Lung (tissue), 11 donors: ENCODE measurements at regions not wholly inside any gene's neighbourhood (a gene's known extent, or its start where the extent isn't known, plus 50 kb on each side); places are given as distances from the start of the nearest gene placed in this dataset.

ENCODE experiments used
- ATAC-seq: fragments of 200-7000 bp; cut with Tn5 transposase; one replicate; pipeline ENCODE4 v1.9.1; 2020; ENCODE audit warnings: moderate number of reproducible peaks; ENCODE audit not compliant: insufficient read depth, low FRiP score
- DNase-seq, 3 donors: peaks; one replicate each; pipeline ENCODE4 v3.0.0-alpha.2; 2013 to 2017
- H3K27ac ChIP-seq, 2 donors: one replicate each; pipeline ENCODE4 v1.5.1; 2013; ENCODE audit warnings: mild to moderate bottlenecking in 2 of 2, moderate library complexity in 2 of 2, control low read depth in 1 of 2, inconsistent platforms in 1 of 2, low read depth in 1 of 2, low read length in 1 of 2
- H3K27me3 ChIP-seq, 3 donors: one replicate each; pipeline ENCODE4 v1.5.1; 2013; ENCODE audit warnings: low read length in 2 of 3; ENCODE audit not compliant: control insufficient read depth in 3 of 3, insufficient read depth in 3 of 3
- H3K36me3 ChIP-seq, 4 donors: one replicate each; pipeline ENCODE4 v1.5.1; 2013; ENCODE audit warnings: low read length in 4 of 4, mild to moderate bottlenecking in 1 of 4, moderate library complexity in 1 of 4; ENCODE audit not compliant: control insufficient read depth in 4 of 4, insufficient read depth in 4 of 4
- H3K4me1 ChIP-seq, 5 donors: one replicate each; pipeline ENCODE4 v1.5.1; 2013; ENCODE audit warnings: low read length in 5 of 5, mild to moderate bottlenecking in 2 of 5, moderate library complexity in 1 of 5; ENCODE audit not compliant: control insufficient read depth in 5 of 5, insufficient read depth in 5 of 5
- H3K4me3 ChIP-seq: one replicate; pipeline ENCODE4 v1.5.1; 2013; ENCODE audit warnings: mild to moderate bottlenecking, control low read depth, moderate library complexity
- H3K9ac ChIP-seq, 2 donors: one replicate each; pipeline ENCODE4 v1.5.1; 2013; ENCODE audit warnings: low read length in 2 of 2, control low read depth in 1 of 2; ENCODE audit not compliant: insufficient read depth in 1 of 2
- H3K9me3 ChIP-seq, 4 donors: one replicate each; pipeline ENCODE4 v1.5.1; 2013; ENCODE audit warnings: low read length in 3 of 4, mild to moderate bottlenecking in 1 of 4, moderate library complexity in 1 of 4; ENCODE audit not compliant: control insufficient read depth in 4 of 4, insufficient read depth in 3 of 4
- WGBS, 2 donors: extraction: QIAGEN DNeasy Blood & Tissue Kit; methylation state at CpG; one replicate each; pipeline ENCODE4 v1.1.7; 2013; 5-methylcytosine and 5-hydroxymethylcytosine counted together
- TF ChIP-seq, protein P1 (sequence below): IDR thresholded peaks from 2 replicates; pipeline ENCODE4 v1.5.1; 2012; ENCODE audit warnings: mild to moderate bottlenecking; ENCODE audit errors: control extremely low read depth, extremely low read depth
- donor health status: control.
- donor health status: control.
- donor health status: Bipolar disorder and iron deficiency.
- donor health status: healthy.
- donor health status: DM: yes; HTN: yes; CAD: no.

- peaks cover 0 to 6% (median 0%) of the 10 kb centered on the region in 4 donors for H3K9me3 ChIP-seq
- no peak overlapping the region for H3K27ac ChIP-seq
- no peaks in the 10 kb centered on the region for H3K36me3 ChIP-seq
- TF ChIP-seq, protein P1, sequence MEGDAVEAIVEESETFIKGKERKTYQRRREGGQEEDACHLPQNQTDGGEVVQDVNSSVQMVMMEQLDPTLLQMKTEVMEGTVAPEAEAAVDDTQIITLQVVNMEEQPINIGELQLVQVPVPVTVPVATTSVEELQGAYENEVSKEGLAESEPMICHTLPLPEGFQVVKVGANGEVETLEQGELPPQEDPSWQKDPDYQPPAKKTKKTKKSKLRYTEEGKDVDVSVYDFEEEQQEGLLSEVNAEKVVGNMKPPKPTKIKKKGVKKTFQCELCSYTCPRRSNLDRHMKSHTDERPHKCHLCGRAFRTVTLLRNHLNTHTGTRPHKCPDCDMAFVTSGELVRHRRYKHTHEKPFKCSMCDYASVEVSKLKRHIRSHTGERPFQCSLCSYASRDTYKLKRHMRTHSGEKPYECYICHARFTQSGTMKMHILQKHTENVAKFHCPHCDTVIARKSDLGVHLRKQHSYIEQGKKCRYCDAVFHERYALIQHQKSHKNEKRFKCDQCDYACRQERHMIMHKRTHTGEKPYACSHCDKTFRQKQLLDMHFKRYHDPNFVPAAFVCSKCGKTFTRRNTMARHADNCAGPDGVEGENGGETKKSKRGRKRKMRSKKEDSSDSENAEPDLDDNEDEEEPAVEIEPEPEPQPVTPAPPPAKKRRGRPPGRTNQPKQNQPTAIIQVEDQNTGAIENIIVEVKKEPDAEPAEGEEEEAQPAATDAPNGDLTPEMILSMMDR: no peak
- H3K27me3 ChIP-seq: no peaks in the 10 kb centered on the region
- no peaks in the 10 kb centered on the region for H3K4me1 ChIP-seq
- 56 to 69% methylated on average over 2 of the region's 2 CpGs for WGBS, 2 donors
- H3K4me3 ChIP-seq: no peak overlapping the region
- no peak for ATAC-seq
- no peak overlapping the region for H3K9ac ChIP-seq
- no peak for DNase-seq
These were observed 411.7 kb upstream of the KCNN2 start for GRCh38 chr5:113950186-113950585.

GRCh38 chr5:113965225-113965624 is 396.6 kb upstream of the KCNN2 start:
- TF ChIP-seq, protein P1: no peak
- Histone ChIP-seq H3K36me3 (no peaks in the 10 kb centered on the region), H3K9me3 (no peaks in the 10 kb centered on the region), H3K4me1 (no peaks in the 10 kb centered on the region), H3K4me3 (no peak overlapping the region), H3K27me3 (no peaks in the 10 kb centered on the region), H3K9ac (no peak overlapping the region), H3K27ac (no peak overlapping the region)
- no peak for ATAC-seq
- WGBS, 2 donors: 86 to 93% methylated on average over 3 of the region's 3 CpGs
- DNase-seq: no peak

DNA sequence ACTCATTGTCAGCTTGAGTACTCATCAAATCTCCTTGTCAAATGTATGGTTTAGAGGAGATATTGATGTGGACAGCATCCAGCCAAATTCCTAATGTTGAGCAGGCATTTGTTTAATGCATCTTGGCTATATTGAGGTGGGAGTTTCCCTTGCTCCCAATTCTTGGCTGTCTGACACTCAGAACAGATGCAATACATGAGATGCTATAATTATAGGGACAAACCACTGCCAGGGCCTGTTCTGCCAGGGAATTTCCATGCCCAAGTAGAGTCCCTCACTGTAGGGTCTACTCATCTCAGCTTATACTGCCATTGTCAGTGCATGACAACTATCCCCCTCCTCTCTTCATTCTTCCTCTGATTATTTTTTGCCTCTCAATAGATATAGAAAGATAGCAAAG is 392.0 kb upstream of the KCNN2 start:
- Histone ChIP-seq H3K9ac (no peak overlapping the region), H3K27me3 (no peaks in the 10 kb centered on the region), H3K4me3 (no peak overlapping the region), H3K9me3 (no peaks in the 10 kb centered on the region), H3K4me1 (no peaks in the 10 kb centered on the region), H3K36me3 (no peaks in the 10 kb centered on the region), H3K27ac (no peak overlapping the region)
- TF ChIP-seq, protein P1: no peak
- no peak for DNase-seq
- no peak for ATAC-seq

DNA sequence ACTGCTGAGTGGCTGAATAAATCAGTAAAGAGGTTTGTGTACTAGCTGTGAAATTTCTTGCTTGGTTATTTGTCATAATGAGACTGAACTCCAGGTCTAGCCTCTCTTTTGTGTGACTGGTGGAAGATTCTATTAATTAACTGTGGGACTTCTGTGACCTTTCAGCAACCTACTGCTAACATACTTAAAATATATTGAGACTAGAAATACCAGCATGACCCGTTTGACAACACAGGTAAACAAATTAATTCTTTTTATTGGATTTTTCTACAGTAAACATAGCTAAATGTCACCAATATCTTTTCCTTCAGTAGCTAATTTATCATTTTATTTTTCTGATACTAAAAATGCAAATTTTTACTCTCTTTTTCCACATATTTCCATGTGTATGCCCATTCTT is 390.4 kb upstream of the KCNN2 start:
- Histone ChIP-seq H3K4me1 (no peaks in the 10 kb centered on the region), H3K36me3 (no peaks in the 10 kb centered on the region), H3K9ac (no peak overlapping the region), H3K9me3 (no peaks in the 10 kb centered on the region), H3K4me3 (no peak overlapping the region), H3K27me3 (no peaks in the 10 kb centered on the region), H3K27ac (no peak overlapping the region)
- WGBS, 2 donors: 57 to 75% methylated on average over 1 of the region's 1 CpG
- ATAC-seq: no peak
- no peak for DNase-seq
- TF ChIP-seq, protein P1: no peak
